ENCODE measurements at regions not wholly inside any gene's neighbourhood (a gene's known extent, or its start where the extent isn't known, plus 50 kb on each side); places are given as distances from the start of the nearest gene placed in this dataset.

DNA sequence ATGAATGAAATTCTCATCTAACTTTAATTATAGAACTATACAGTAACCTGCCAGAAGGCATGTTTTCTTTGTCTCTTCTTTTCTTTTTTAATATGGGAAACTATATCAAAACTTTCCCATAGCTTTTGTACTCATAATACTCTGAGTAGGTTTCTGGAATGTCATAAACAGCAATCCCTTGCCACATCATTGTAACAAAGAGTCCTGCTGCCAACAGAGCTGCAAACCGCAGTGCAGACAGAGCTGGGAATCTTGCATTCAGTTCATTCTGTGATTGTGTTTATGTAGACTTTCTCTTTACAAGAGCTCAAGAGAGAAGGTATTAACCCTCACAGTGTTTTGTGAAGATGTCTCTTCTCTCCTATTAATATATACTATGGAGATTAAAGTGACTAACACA is 304.4 kb upstream of the SLIT2 start:
- no peaks in the 10 kb centered on the region for H3K27me3 ChIP-seq (replicated peaks; ENCODE audit: insufficient read depth)
- no peaks in the 10 kb centered on the region for H3K4me1 ChIP-seq (ENCODE audit: control insufficient read depth in 1 of 2, low read depth in 2 of 2)
- no peak overlapping the region for H3K4me3 ChIP-seq
- ATAC-seq (ENCODE audit: insufficient number of reproducible peaks, low FRiP score, low read depth), result no peak
- no peaks in the 10 kb centered on the region for H3K36me3 ChIP-seq
- no peaks in the 10 kb centered on the region for H3K9me3 ChIP-seq
- DNase-seq (ENCODE audit: low spot score), result no peak
- no peak overlapping the region for H3K27ac ChIP-seq
- TF ChIP-seq, protein P1, sequence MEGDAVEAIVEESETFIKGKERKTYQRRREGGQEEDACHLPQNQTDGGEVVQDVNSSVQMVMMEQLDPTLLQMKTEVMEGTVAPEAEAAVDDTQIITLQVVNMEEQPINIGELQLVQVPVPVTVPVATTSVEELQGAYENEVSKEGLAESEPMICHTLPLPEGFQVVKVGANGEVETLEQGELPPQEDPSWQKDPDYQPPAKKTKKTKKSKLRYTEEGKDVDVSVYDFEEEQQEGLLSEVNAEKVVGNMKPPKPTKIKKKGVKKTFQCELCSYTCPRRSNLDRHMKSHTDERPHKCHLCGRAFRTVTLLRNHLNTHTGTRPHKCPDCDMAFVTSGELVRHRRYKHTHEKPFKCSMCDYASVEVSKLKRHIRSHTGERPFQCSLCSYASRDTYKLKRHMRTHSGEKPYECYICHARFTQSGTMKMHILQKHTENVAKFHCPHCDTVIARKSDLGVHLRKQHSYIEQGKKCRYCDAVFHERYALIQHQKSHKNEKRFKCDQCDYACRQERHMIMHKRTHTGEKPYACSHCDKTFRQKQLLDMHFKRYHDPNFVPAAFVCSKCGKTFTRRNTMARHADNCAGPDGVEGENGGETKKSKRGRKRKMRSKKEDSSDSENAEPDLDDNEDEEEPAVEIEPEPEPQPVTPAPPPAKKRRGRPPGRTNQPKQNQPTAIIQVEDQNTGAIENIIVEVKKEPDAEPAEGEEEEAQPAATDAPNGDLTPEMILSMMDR (IDR thresholded peaks at IDR 0.05), result no peak

GRCh38 chr4:19945979-19946380 is 305.7 kb upstream of the SLIT2 start:
- Histone ChIP-seq H3K4me1 (ENCODE audit: control insufficient read depth in 1 of 2, low read depth in 2 of 2) (no peaks in the 10 kb centered on the region), H3K4me3 (no peak overlapping the region), H3K27ac (no peak overlapping the region), H3K27me3 (replicated peaks; ENCODE audit: insufficient read depth) (no peaks in the 10 kb centered on the region), H3K9me3 (no peaks in the 10 kb centered on the region), H3K36me3 (no peaks in the 10 kb centered on the region)
- DNase-seq (ENCODE audit: low spot score), result no peak
- no peak for ATAC-seq (ENCODE audit: insufficient number of reproducible peaks, low FRiP score, low read depth)
- TF ChIP-seq, protein P1 (IDR thresholded peaks at IDR 0.05), result no peak

DNA sequence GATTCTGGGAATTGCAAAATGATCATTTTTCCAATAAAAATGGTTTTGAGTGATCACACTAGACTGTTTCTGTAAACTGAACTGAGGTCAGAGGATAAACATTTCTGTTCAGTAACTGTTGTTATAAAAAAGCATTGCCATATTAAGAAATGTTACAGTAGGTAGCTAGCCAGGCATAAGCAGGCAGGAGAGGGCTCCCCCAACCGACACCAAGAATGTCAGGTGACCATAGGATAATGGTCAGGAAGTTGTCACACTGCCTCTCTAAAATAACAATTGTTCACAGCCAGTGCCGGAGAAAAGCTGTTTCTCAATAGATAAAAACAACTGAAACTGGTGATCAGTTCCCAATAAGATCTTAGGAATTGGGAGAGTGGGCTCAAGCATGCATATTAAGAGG is 306.2 kb upstream of the SLIT2 start:
- Histone ChIP-seq H3K36me3 (no peaks in the 10 kb centered on the region), H3K27ac (no peak overlapping the region), H3K9me3 (no peaks in the 10 kb centered on the region), H3K4me1 (ENCODE audit: control insufficient read depth in 1 of 2, low read depth in 2 of 2) (no peaks in the 10 kb centered on the region), H3K27me3 (replicated peaks; ENCODE audit: insufficient read depth) (no peaks in the 10 kb centered on the region), H3K4me3 (no peak overlapping the region)
- no peak for ATAC-seq (ENCODE audit: insufficient number of reproducible peaks, low FRiP score, low read depth)
- DNase-seq (ENCODE audit: low spot score), result no peak
- TF ChIP-seq, protein P1 (IDR thresholded peaks at IDR 0.05), result no peak

DNA sequence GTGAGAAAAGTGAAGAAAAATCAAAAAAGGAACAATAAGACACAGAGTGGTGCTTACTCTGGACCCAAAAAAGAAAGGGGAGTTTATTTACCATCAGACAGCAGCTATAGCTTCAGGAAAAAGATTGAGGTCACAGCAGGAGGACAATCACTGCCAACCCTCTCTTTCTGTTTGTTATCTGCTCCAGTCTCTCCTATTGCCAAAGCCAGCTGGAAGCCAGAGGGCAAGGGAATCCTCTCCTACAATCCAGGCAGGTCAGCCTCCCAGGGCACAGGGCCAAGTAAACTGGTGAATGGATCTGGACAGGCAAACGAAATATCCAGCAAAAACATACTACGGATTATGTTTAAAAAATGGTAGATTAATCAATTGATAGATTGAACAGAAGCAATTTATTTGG is 306.9 kb upstream of the SLIT2 start:
- H3K9me3 ChIP-seq, result no peaks in the 10 kb centered on the region
- TF ChIP-seq, protein P1 (IDR thresholded peaks at IDR 0.05), result no peak
- no peaks in the 10 kb centered on the region for H3K36me3 ChIP-seq
- H3K4me3 ChIP-seq, result no peak overlapping the region
- ATAC-seq (ENCODE audit: insufficient number of reproducible peaks, low FRiP score, low read depth), result no peak
- H3K27ac ChIP-seq, result no peak overlapping the region
- no peak for DNase-seq (ENCODE audit: low spot score)
- H3K4me1 ChIP-seq (ENCODE audit: control insufficient read depth in 1 of 2, low read depth in 2 of 2), result no peaks in the 10 kb centered on the region
- no peaks in the 10 kb centered on the region for H3K27me3 ChIP-seq (replicated peaks; ENCODE audit: insufficient read depth)

DNA sequence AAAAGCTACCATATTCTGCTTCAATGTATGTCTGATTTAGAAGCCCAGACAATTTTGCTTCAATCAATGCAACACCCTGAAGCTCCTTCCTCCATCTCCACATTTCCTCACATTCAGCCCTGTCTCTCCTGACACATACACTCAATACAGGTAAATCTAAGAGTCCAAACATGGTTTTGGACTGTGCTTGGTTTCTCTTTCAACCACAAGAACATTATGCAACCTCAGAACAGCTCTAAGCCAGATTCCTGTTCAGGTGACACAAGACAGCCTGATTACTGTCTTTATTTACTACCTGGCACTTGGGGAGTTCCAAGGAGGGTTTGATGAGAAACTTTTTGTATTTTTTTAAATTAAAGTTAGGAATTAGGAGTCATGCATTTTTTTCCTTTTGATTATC is 307.5 kb upstream of the SLIT2 start:
- no peak overlapping the region for H3K4me3 ChIP-seq
- ATAC-seq (ENCODE audit: insufficient number of reproducible peaks, low FRiP score, low read depth) (no peak), DNase-seq (ENCODE audit: low spot score) (no peak)
- TF ChIP-seq, protein P1 (IDR thresholded peaks at IDR 0.05), result no peak
- H3K27ac ChIP-seq, result no peak overlapping the region
- no peaks in the 10 kb centered on the region for H3K9me3 ChIP-seq
- no peaks in the 10 kb centered on the region for H3K36me3 ChIP-seq
- H3K27me3 ChIP-seq (replicated peaks; ENCODE audit: insufficient read depth), result no peaks in the 10 kb centered on the region
- H3K4me1 ChIP-seq (ENCODE audit: control insufficient read depth in 1 of 2, low read depth in 2 of 2), result no peaks in the 10 kb centered on the region
